HCT116 (cell line): ENCODE measurements at regions not wholly inside any gene's neighbourhood (a gene's known extent, or its start where the extent isn't known, plus 50 kb on each side); places are given as distances from the start of the nearest gene placed in this dataset.

Experiments used
- ATAC-seq: fragments of 200-7000 bp; cut with Tn5 transposase; 2 replicates; pipeline ENCODE4 v1.9.1; 2020; ENCODE audit warnings: mild to moderate bottlenecking, moderate library complexity
- BruUV-seq: library from RNA; stranded (reverse); fragments of 400-500 nt; replicated peaks from 2 replicates; lab custom pipeline; 2021; lab: Mats Ljungman, UMichigan
- CTCF ChIA-PET: fragments of 300-600 bp; sonication (Branson Sonifier 250); formaldehyde crosslinking; loops from one replicate; lab custom pipeline; 2021; ENCODE audit warnings: antibody characterized with exemption; lab: Charles Lee
- POLR2A ChIA-PET: fragments of 300-600, 350-600 bp; sonication (Branson Sonifier 250); formaldehyde crosslinking; loops from one replicate; lab custom pipeline; 2021; ENCODE audit warnings: antibody characterized with exemption; lab: Charles Lee
- RAD21 ChIA-PET, 2 experiments: fragments of 300-600 bp; sonication (Branson Sonifier 250); formaldehyde crosslinking; loops; one replicate each; lab custom pipeline; 2023; ENCODE audit warnings: low total read pairs in 2 of 2; ENCODE audit not compliant: uncharacterized antibody in 2 of 2, unreplicated experiment in 2 of 2, low non-redundant PET in 1 of 2; lab: Charles Lee
- DNase-seq: peaks from one replicate; pipeline ENCODE4 v3.0.0-alpha.2; 2010; ENCODE audit warnings: low read depth, low spot score
- H2AFZ ChIP-seq: fragments of 200-600 bp; shearing (Covaris generic), sonication (generic); 2 replicates; pipeline ENCODE4 v1.6.1; 2017; ENCODE audit warnings: low read depth, mixed run types, mixed read lengths, antibody characterized with exemption, low read length; ENCODE audit not compliant: poor library complexity, severe bottlenecking
- H3K27ac ChIP-seq: 2 replicates; pipeline ENCODE4 v1.5.1; 2012; ENCODE audit warnings: low read depth, low read length
- H3K27me3 ChIP-seq: fragments of 200-600 bp; sonication (generic); 2 replicates; pipeline ENCODE4 v1.6.1; 2016; ENCODE audit warnings: mixed run types, low read length, mixed read lengths; ENCODE audit not compliant: insufficient read depth
- H3K36me3 ChIP-seq, 2 experiments: fragments of 200-500 bp in 1 of 2; fragments of 200-600 bp in 1 of 2; sonication (Bioruptor generic) in 1 of 2; sonication (generic) in 1 of 2; 2 replicates each; pipeline versions ENCODE4 v1.5.1 to v1.6.1; 2014 to 2016; ENCODE audit warnings: low read length in 2 of 2, inconsistent platforms in 1 of 2, mixed read lengths in 1 of 2, mixed run types in 1 of 2; ENCODE audit not compliant: insufficient read depth in 2 of 2, control insufficient read depth in 1 of 2
- H3K4me1 ChIP-seq, 2 experiments: fragments of 200-600 bp in 1 of 2; sonication (generic) in 1 of 2; 2 replicates each; pipeline versions ENCODE4 v1.5.1 to v1.6.1; 2012 to 2017; ENCODE audit warnings: low read length in 2 of 2, inconsistent platforms in 1 of 2, mild to moderate bottlenecking in 1 of 2, mixed read lengths in 1 of 2, mixed run types in 1 of 2, moderate library complexity in 1 of 2; ENCODE audit not compliant: insufficient read depth in 2 of 2, control insufficient read depth in 1 of 2
- H3K4me2 ChIP-seq: fragments of 200-600 bp; sonication (generic); 2 replicates; pipeline ENCODE4 v1.6.1; 2017; ENCODE audit warnings: mixed run types, low read length, mixed read lengths
- H3K4me3 ChIP-seq, 2 experiments: fragments of 200-600 bp in 1 of 2; sonication (generic) in 1 of 2; replicated peaks in 1 of 2; 2 replicates each; pipeline ENCODE4 v1.5.1; 2011 to 2016; ENCODE audit warnings: low read length in 2 of 2, control low read depth in 1 of 2, low read depth in 1 of 2, mild to moderate bottlenecking in 1 of 2, mixed read lengths in 1 of 2, mixed run types in 1 of 2
- H3K79me2 ChIP-seq: fragments of 200-600 bp; sonication (generic); 2 replicates; pipeline ENCODE4 v1.6.1; 2017; ENCODE audit warnings: mild to moderate bottlenecking, mixed run types, low read length, moderate library complexity, mixed read lengths; ENCODE audit not compliant: insufficient read depth
- H3K9ac ChIP-seq: fragments of 200-600 bp; sonication (generic); 2 replicates; pipeline ENCODE4 v1.6.1; 2016; ENCODE audit warnings: low read length, mixed read lengths
- H3K9me2 ChIP-seq: fragments of 200-600 bp; sonication (generic), shearing (Covaris generic); 2 replicates; pipeline ENCODE4 v1.6.1; 2017; ENCODE audit warnings: mixed run types, mild to moderate bottlenecking, moderate library complexity; ENCODE audit not compliant: insufficient read depth
- H3K9me3 ChIP-seq, 2 experiments: fragments of 200-500 bp in 1 of 2; fragments of 200-600 bp in 1 of 2; sonication (Bioruptor generic) in 1 of 2; sonication (generic) in 1 of 2; 2 replicates each; pipeline ENCODE4 v1.6.1; 2014 to 2017; ENCODE audit warnings: low read length in 2 of 2, mixed read lengths in 2 of 2, inconsistent platforms in 1 of 2, low read depth in 1 of 2, mild to moderate bottlenecking in 1 of 2, mixed run types in 1 of 2, moderate library complexity in 1 of 2; ENCODE audit not compliant: control insufficient read depth in 1 of 2, insufficient read depth in 1 of 2
- H4K20me1 ChIP-seq: fragments of 200-600 bp; sonication (generic), shearing (Covaris generic); 2 replicates; pipeline ENCODE4 v1.6.1; 2017; ENCODE audit warnings: mixed run types, mild to moderate bottlenecking, moderate library complexity; ENCODE audit not compliant: insufficient read depth
- CEBPB ChIP-seq: IDR thresholded peaks from 2 replicates; pipeline ENCODE4 v1.6.1; 2012; ENCODE audit warnings: low read depth
- ELF1 ChIP-seq: IDR thresholded peaks from 2 replicates; pipeline ENCODE4 v1.6.1; 2012; ENCODE audit warnings: low read depth, borderline replicate concordance
- FOSL1 ChIP-seq: IDR thresholded peaks from 2 replicates; pipeline ENCODE4 v1.6.1; 2012; ENCODE audit warnings: low read depth
- POLR2A ChIP-seq: IDR thresholded peaks from 2 replicates; pipeline ENCODE4 v1.7.0; 2011; ENCODE audit warnings: borderline replicate concordance; ENCODE audit not compliant: insufficient read depth, insufficient read length; ENCODE audit errors: extremely low read depth
- POLR2AphosphoS5 ChIP-seq: IDR thresholded peaks from 2 replicates; pipeline ENCODE4 v1.6.1; 2011; ENCODE audit warnings: mild to moderate bottlenecking, low read depth, low read length, moderate library complexity
- SIN3A ChIP-seq: IDR thresholded peaks from 2 replicates; pipeline ENCODE4 v1.6.1; 2012; ENCODE audit warnings: low read depth
- SP1 ChIP-seq: IDR thresholded peaks from 2 replicates; pipeline ENCODE4 v1.6.1; 2012; ENCODE audit warnings: low read depth
- SRF ChIP-seq: IDR thresholded peaks from 2 replicates; pipeline ENCODE4 v1.6.1; 2012; ENCODE audit warnings: low read depth
- TCF7L2 ChIP-seq: IDR thresholded peaks from 2 replicates; pipeline ENCODE4 v1.7.0; 2011; ENCODE audit warnings: borderline replicate concordance, inconsistent platforms; ENCODE audit not compliant: insufficient read depth, insufficient read length; ENCODE audit errors: extremely low read depth
- YY1 ChIP-seq: IDR thresholded peaks from 2 replicates; pipeline ENCODE4 v1.6.1; 2011; ENCODE audit warnings: low read length, low read depth, moderate library complexity, mild to moderate bottlenecking; ENCODE audit not compliant: insufficient replicate concordance; ENCODE audit errors: extremely low read depth
- ZFX ChIP-seq: fragments of 450-650 bp; IDR thresholded peaks from 2 replicates; pipeline ENCODE4 v1.6.1; 2017
- intact Hi-C: fragments of 100-400 bp; cut with micrococcal nuclease; formaldehyde crosslinking; loops from 2 replicates; pipeline ENCODE4 v1.10.0; 2022
- TF ChIP-seq, protein P1 (sequence below): IDR thresholded peaks from 2 replicates; pipeline ENCODE4 v1.6.1; 2012
- TF ChIP-seq, protein P2 (sequence below): IDR thresholded peaks from 2 replicates; pipeline ENCODE4 v1.6.1; 2012
- TF ChIP-seq, protein P3 (sequence below), 3 experiments: fragments of 200-600 bp in 1 of 3; sonication (generic) in 1 of 3; IDR thresholded peaks in 2 of 3; conservative IDR thresholded peaks in 1 of 3; 2 replicates each; pipeline ENCODE4 v1.5.1; 2012 to 2017; ENCODE audit warnings: low read depth in 2 of 3, low read length in 2 of 3, antibody characterized with exemption in 1 of 3, borderline replicate concordance in 1 of 3, control low read depth in 1 of 3, mild to moderate bottlenecking in 1 of 3, mixed read lengths in 1 of 3, mixed run types in 1 of 3, moderate library complexity in 1 of 3; ENCODE audit not compliant: insufficient read depth in 1 of 3
- TF ChIP-seq, protein P4 (sequence below): IDR thresholded peaks from 2 replicates; pipeline ENCODE4 v1.6.1; 2011; ENCODE audit warnings: mild to moderate bottlenecking, low read length, moderate library complexity; ENCODE audit not compliant: insufficient replicate concordance; ENCODE audit errors: extremely low read depth

DNA sequence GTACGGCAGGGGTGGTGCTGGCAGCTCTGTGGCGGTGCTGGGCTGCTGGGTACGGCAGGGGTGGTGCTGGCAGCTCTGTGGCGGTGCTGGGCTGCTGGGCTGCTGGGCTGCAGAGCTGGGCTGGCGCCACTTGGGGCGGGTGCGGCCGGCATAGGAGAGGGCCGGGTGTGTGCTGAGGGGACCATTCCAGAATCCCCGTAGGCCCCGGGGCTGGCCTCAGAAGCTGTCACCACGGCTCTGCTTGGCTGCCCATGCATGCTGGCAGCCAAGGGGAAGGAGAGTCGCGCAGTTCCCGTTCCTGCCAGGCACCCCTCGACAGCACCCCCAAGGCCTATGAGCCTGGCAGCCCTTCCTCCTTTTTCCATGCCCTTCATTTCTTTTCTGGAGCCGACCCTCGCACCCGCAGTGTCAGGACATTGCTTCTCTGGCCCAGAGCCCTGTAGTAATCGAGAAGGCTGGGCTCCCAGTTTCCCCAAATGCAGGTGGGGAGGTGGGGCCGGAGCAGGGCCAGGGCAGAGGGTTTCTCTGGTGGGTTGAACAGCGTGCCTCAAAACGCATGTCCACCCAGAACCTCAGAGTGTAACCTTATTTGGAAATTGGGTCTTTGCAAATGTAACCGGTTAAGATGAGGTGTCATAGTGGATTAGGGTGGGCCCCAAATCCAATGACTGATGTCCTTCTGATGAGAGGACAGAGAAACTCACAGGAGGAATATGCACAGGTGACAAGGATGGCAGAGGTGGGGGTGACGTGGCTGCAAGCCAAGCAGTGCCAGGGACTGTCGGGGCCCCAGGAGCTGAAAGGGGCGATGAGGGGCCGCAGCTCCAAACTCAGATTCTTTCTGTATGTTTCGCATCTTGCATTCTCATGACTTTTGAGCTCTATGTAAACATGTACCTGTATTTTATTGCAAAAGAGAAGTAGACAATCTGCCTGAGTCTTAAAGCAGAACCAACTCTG, 71.0 kb upstream of the ACTRT2 start:
- intact Hi-C loops, result no loop called here
- Histone ChIP-seq H3K9ac (no peak overlapping the region), H3K4me2 (no peak overlapping the region), H3K27me3 (peaks cover 13% of the 10 kb centered on the region; the same call in 1 of the 2 replicates), H3K36me3 (no peaks in the 10 kb centered on the region), H3K4me1 (no peaks in the 10 kb centered on the region), H3K9me3 (peaks cover 0 to 3% of the 10 kb centered on the region in 2 experiments; a peak in 1 of 4 replicates), H3K79me2 (no peaks in the 10 kb centered on the region), H3K9me2 (no peaks in the 10 kb centered on the region), H4K20me1 (no peaks in the 10 kb centered on the region), H3K27ac (no peak overlapping the region), H2AFZ (no peak overlapping the region), H3K4me3 (no peak overlapping the region)
- no peak for TF ChIP-seq ZFX
- TF ChIP-seq, protein P1, sequence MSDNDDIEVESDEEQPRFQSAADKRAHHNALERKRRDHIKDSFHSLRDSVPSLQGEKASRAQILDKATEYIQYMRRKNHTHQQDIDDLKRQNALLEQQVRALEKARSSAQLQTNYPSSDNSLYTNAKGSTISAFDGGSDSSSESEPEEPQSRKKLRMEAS, result no peak
- no peak for DNase-seq
- RAD21 ChIA-PET, result no interaction called here
- BruUV-seq, result no TSS peak
- ATAC-seq, result no peak
- POLR2A ChIA-PET, result no interaction called here
- CTCF ChIA-PET, result no interaction called here

DNA sequence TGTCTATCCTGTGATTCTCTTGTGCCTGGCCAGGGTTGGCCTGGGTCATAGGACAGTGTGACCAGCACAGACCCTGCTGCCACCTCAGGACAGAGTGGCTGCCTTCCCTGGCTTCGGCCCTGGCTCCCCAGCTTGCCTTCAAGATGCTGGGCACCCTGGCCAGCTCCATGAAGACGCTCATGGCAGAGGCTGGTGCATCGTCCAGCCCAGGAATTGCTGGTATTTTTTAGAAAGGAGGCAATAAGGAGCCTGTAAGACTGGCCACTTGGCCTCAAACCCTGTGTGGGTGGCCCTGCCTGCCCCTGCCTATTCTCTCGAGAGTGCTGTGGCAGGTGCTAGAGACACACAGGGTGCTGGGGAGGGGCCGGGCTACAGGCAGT, 70.4 kb upstream of the ACTRT2 start:
- Histone ChIP-seq H3K9ac (no peak overlapping the region), H3K9me3 (peaks cover 0 to 3% of the 10 kb centered on the region in 2 experiments; a peak in 1 of 4 replicates), H3K27ac (no peak overlapping the region), H3K79me2 (no peaks in the 10 kb centered on the region), H3K36me3 (no peaks in the 10 kb centered on the region), H3K4me3 (no peak overlapping the region), H3K4me1 (no peaks in the 10 kb centered on the region), H2AFZ (no peak overlapping the region), H3K9me2 (no peaks in the 10 kb centered on the region), H4K20me1 (no peaks in the 10 kb centered on the region), H3K4me2 (no peak overlapping the region), H3K27me3 (peaks cover 13% of the 10 kb centered on the region; the same call in 1 of the 2 replicates)
- POLR2A ChIA-PET, result no interaction called here
- BruUV-seq, result no TSS peak
- no peak for DNase-seq
- intact Hi-C loops, result no loop called here
- RAD21 ChIA-PET, result no interaction called here
- CTCF ChIA-PET, result no interaction called here
- no peak for ATAC-seq
- TF ChIP-seq POLR2AphosphoS5, result no peak
- no peak for TF ChIP-seq ELF1
- TF ChIP-seq YY1, result no peak
- TF ChIP-seq, protein P2, sequence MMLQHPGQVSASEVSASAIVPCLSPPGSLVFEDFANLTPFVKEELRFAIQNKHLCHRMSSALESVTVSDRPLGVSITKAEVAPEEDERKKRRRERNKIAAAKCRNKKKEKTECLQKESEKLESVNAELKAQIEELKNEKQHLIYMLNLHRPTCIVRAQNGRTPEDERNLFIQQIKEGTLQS, result no peak
- no peak for TF ChIP-seq POLR2A
- no peak for TF ChIP-seq TCF7L2
- TF ChIP-seq FOSL1, result no peak
- TF ChIP-seq CEBPB, result no peak
- no peak for TF ChIP-seq SRF
- no peak for TF ChIP-seq SP1
- no peak for TF ChIP-seq SIN3A
- TF ChIP-seq, protein P3, sequence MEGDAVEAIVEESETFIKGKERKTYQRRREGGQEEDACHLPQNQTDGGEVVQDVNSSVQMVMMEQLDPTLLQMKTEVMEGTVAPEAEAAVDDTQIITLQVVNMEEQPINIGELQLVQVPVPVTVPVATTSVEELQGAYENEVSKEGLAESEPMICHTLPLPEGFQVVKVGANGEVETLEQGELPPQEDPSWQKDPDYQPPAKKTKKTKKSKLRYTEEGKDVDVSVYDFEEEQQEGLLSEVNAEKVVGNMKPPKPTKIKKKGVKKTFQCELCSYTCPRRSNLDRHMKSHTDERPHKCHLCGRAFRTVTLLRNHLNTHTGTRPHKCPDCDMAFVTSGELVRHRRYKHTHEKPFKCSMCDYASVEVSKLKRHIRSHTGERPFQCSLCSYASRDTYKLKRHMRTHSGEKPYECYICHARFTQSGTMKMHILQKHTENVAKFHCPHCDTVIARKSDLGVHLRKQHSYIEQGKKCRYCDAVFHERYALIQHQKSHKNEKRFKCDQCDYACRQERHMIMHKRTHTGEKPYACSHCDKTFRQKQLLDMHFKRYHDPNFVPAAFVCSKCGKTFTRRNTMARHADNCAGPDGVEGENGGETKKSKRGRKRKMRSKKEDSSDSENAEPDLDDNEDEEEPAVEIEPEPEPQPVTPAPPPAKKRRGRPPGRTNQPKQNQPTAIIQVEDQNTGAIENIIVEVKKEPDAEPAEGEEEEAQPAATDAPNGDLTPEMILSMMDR (IDR thresholded peaks at IDR 0.05 in 2 of 3, conservative IDR thresholded peaks at IDR 0.05 in 1 of 3; ENCODE audit: borderline replicate concordance in 1 of 3, insufficient read depth in 1 of 3, low read depth in 2 of 3, low read length in 2 of 3), result no peak
- TF ChIP-seq, protein P4, sequence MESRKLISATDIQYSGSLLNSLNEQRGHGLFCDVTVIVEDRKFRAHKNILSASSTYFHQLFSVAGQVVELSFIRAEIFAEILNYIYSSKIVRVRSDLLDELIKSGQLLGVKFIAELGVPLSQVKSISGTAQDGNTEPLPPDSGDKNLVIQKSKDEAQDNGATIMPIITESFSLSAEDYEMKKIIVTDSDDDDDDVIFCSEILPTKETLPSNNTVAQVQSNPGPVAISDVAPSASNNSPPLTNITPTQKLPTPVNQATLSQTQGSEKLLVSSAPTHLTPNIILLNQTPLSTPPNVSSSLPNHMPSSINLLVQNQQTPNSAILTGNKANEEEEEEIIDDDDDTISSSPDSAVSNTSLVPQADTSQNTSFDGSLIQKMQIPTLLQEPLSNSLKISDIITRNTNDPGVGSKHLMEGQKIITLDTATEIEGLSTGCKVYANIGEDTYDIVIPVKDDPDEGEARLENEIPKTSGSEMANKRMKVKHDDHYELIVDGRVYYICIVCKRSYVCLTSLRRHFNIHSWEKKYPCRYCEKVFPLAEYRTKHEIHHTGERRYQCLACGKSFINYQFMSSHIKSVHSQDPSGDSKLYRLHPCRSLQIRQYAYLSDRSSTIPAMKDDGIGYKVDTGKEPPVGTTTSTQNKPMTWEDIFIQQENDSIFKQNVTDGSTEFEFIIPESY, result no peak
